ENCODE measurements at regions not wholly inside any gene's neighbourhood (a gene's known extent, or its start where the extent isn't known, plus 50 kb on each side); places are given as distances from the start of the nearest gene placed in this dataset.

GRCh38 chr3:190252080-190252479, 70.2 kb downstream of the CLDN1 start:
- intact Hi-C loops (cut with DNase I, micrococcal nuclease), result no loop called here
- DNase-seq, result no peak
- ATAC-seq, result no peak

GRCh38 chr3:190249414-190249813, 72.8 kb downstream of the CLDN1 start:
- no peak for DNase-seq
- intact Hi-C loops (cut with DNase I, micrococcal nuclease), result no loop called here
- ATAC-seq, result no peak

- intact Hi-C loops (cut with DNase I, micrococcal nuclease), result no loop called here
- ATAC-seq (no peak), DNase-seq (no peak)
Measured at GRCh38 chr3:190242147-190242546, 80.1 kb downstream of the CLDN1 start.

GRCh38 chr3:190239325-190239724, 82.9 kb downstream of the CLDN1 start:
- intact Hi-C loops (cut with DNase I, micrococcal nuclease), result no loop called here
- no peak for ATAC-seq

GRCh38 chr3:190238871-190239270, 83.4 kb downstream of the CLDN1 start:
- no peak for ATAC-seq
- intact Hi-C loops (cut with DNase I, micrococcal nuclease), result no loop called here
- DNase-seq, result no peak

More at GRCh38 chr3:190239325-190239724, 82.9 kb downstream of the CLDN1 start:
- no peak for DNase-seq

- intact Hi-C loops (cut with DNase I, micrococcal nuclease), result no loop called here
- ATAC-seq, result no peak
- DNase-seq, result no peak
Measured at GRCh38 chr3:190234621-190235020, 87.6 kb downstream of the CLDN1 start.

GRCh38 chr3:190229632-190230424, 92.4 kb downstream of the CLDN1 start:
- intact Hi-C loops (cut with DNase I, micrococcal nuclease), result loop anchor here in 1 of 2 donors (5.0 to 10.0 kb wide), 2 partner anchors 92 to 195 kb away; partner anchors contain the start of gene CLDN1
- ATAC-seq, result no peak
- no peak for DNase-seq

- intact Hi-C loops (cut with DNase I, micrococcal nuclease), result loop anchor here in 1 of 2 donors (5.0 to 10.0 kb wide), 2 partner anchors 95 to 198 kb away; partner anchors contain the start of gene CLDN1
- ATAC-seq (no peak), DNase-seq (no peak)
Measured at GRCh38 chr3:190227064-190227463, 95.2 kb downstream of the CLDN1 start.

GRCh38 chr3:190224863-190225692, 97.2 kb downstream of the CLDN1 start:
- ATAC-seq (peak; percentile 60), DNase-seq (no peak)
- intact Hi-C loops (cut with DNase I, micrococcal nuclease), result loop anchor here in 1 of 2 donors (5.0 to 10.0 kb wide), 2 partner anchors 97 to 200 kb away; partner anchors contain the start of gene CLDN1

GRCh38 chr3:190224456-190224855, 97.8 kb downstream of the CLDN1 start:
- DNase-seq (no peak), ATAC-seq (no peak)
- intact Hi-C loops (cut with DNase I, micrococcal nuclease), result loop anchor here in 1 of 2 donors (10.0 kb wide), 1 partner anchor 200 kb away; no protein-coding TSS in a partner anchor

GRCh38 chr3:190222916-190223315, 99.3 kb downstream of the CLDN1 start:
- ATAC-seq (no peak), DNase-seq (no peak)
- intact Hi-C loops (cut with DNase I, micrococcal nuclease), result loop anchor here in 1 of 2 donors (10.0 kb wide), 1 partner anchor 202 kb away; no protein-coding TSS in a partner anchor

GRCh38 chr3:190222360-190222759, 99.9 kb downstream of the CLDN1 start:
- DNase-seq (no peak), ATAC-seq (no peak)
- intact Hi-C loops (cut with DNase I, micrococcal nuclease), result loop anchor here in 1 of 2 donors (10.0 kb wide), 1 partner anchor 202 kb away; no protein-coding TSS in a partner anchor

- intact Hi-C loops (cut with DNase I, micrococcal nuclease), result loop anchor here in 1 of 2 donors (10.0 kb wide), 1 partner anchor 204 kb away; no protein-coding TSS in a partner anchor
- no peak for ATAC-seq
- DNase-seq, result no peak
Measured at GRCh38 chr3:190220362-190220761, 99.7 kb upstream of the P3H2 start.

- intact Hi-C loops (cut with DNase I, micrococcal nuclease), result no loop called here
- no peak for ATAC-seq
Measured at GRCh38 chr3:190217081-190217480, 96.4 kb upstream of the P3H2 start.

GRCh38 chr3:190213727-190214126, 93.0 kb upstream of the P3H2 start:
- no peak for ATAC-seq
- intact Hi-C loops (cut with DNase I, micrococcal nuclease), result no loop called here
- no peak for DNase-seq

More at GRCh38 chr3:190217081-190217480, 96.4 kb upstream of the P3H2 start:
- DNase-seq, result no peak

- no peak for ATAC-seq
- intact Hi-C loops (cut with DNase I, micrococcal nuclease), result no loop called here
- DNase-seq, result no peak
Measured at GRCh38 chr3:190210608-190211007, 89.9 kb upstream of the P3H2 start.

GRCh38 chr3:190209533-190209932, 88.8 kb upstream of the P3H2 start:
- intact Hi-C loops (cut with DNase I, micrococcal nuclease), result no loop called here
- DNase-seq (no peak), ATAC-seq (no peak)

GRCh38 chr3:190208196-190208595, 87.5 kb upstream of the P3H2 start:
- no peak for ATAC-seq
- intact Hi-C loops (cut with DNase I, micrococcal nuclease), result no loop called here
- DNase-seq, result no peak

- DNase-seq (no peak), ATAC-seq (no peak)
- intact Hi-C loops (cut with DNase I, micrococcal nuclease), result no loop called here
Measured at GRCh38 chr3:190205739-190206138, 85.0 kb upstream of the P3H2 start.
